Chondrocyte (in vitro differentiated cells): ENCODE measurements at regions not wholly inside any gene's neighbourhood (a gene's known extent, or its start where the extent isn't known, plus 50 kb on each side); places are given as distances from the start of the nearest gene placed in this dataset.

Experiments used
- DNase-seq: peaks from one replicate; pipeline ENCODE4 v3.0.0; 2021; ENCODE audit warnings: mixed read lengths, low spot score
- H3K27ac Mint-ChIP-seq: one replicate; pipeline ENCODE4 v1.8.0; 2021; ENCODE audit warnings: mild to moderate bottlenecking, moderate library complexity, mixed read lengths; ENCODE audit not compliant: unreplicated experiment
- H3K27me3 Mint-ChIP-seq: 2 replicates; pipeline ENCODE4 v1.8.0; 2021; ENCODE audit warnings: low read depth, mixed read lengths
- H3K36me3 Mint-ChIP-seq: 2 replicates; pipeline ENCODE4 v1.8.0; 2021; ENCODE audit warnings: low read depth, mixed read lengths
- H3K4me1 Mint-ChIP-seq: 2 replicates; pipeline ENCODE4 v1.8.0; 2021; ENCODE audit warnings: low read depth, mild to moderate bottlenecking, mixed read lengths
- H3K4me3 Mint-ChIP-seq: one replicate; pipeline ENCODE4 v1.8.0; 2021; ENCODE audit warnings: mild to moderate bottlenecking, moderate library complexity, mixed read lengths; ENCODE audit not compliant: unreplicated experiment
- H3K9me3 Mint-ChIP-seq: 2 replicates; pipeline ENCODE4 v1.8.0; 2021; ENCODE audit warnings: low read depth, mixed read lengths
- CTCF ChIP-seq: fragments of 200-600 bp; sonication (generic); IDR thresholded peaks from 2 replicates; pipeline ENCODE4 v1.5.0; 2021; ENCODE audit warnings: antibody characterized with exemption, mild to moderate bottlenecking, moderate library complexity

DNA sequence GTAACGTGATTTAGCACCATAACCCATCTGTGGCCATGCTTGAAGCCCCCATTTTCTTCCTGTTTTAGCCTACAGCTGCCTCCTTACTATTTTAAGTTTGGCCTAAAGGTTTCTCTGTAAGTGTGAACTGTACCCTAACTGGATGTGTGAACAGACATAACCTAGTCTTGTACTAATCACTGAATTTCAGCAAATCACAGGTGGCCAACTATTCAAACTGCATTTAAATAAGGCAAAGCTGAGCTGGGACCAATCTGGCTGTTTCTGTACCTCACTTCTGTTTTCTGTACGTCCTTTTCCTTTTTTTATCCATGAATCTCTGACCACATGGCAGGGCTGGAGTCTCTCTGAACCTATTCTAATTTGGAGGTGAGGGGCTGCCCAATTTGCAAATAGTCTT is 452.7 kb upstream of the HS6ST1 start:
- DNase-seq: no peak
- Mint-ChIP-seq H3K36me3 (no peaks in the 10 kb centered on the region), H3K4me1 (no peaks in the 10 kb centered on the region), H3K4me3 (no peak overlapping the region), H3K27me3 (peaks cover 11% of the 10 kb centered on the region), H3K27ac (no peak overlapping the region), H3K9me3 (no peaks in the 10 kb centered on the region)
- TF ChIP-seq CTCF: no peak

GRCh38 chr2:128772671-128773070 is 454.0 kb upstream of the HS6ST1 start:
- Mint-ChIP-seq H3K27me3 (peaks cover 18% of the 10 kb centered on the region), H3K4me1 (no peaks in the 10 kb centered on the region), H3K9me3 (no peaks in the 10 kb centered on the region), H3K36me3 (no peaks in the 10 kb centered on the region), H3K27ac (no peak overlapping the region), H3K4me3 (no peak overlapping the region)
- no peak for DNase-seq
- no peak for TF ChIP-seq CTCF

DNA sequence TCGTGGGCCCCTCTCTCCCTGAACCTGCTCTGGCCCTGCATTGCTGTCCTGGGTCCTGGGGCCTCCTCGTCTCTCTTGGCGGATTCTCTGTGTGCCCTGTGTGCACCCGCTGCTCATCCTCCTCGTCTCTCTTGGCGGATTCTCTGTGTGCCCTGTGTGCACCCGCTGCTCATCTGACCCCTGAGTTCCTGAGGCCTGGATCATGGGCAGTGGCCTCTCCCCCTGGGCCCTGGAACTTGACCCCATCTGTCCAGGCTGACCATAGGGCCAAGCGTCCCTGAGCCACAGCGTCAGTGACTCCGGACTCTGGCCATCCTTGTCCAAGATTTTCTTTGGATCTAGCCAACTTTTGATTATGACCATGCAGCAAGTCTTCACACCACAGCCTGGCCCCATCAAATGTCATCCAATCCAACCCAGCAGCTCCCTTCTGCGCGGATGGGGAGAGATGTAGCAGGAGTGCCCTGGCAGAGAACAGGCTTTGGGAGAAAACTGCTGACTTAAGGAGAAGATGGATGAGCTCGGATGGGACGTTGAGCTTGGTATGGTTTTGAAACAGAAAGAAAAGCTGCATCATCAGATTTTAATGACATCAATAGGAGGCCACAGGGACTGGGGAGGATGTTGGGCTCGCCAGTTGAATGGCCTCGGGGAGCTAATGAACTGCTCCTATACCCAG is 455.1 kb upstream of the HS6ST1 start:
- H3K4me1 Mint-ChIP-seq: no peaks in the 10 kb centered on the region
- DNase-seq: peak; percentile 53
- TF ChIP-seq CTCF: no peak
- no peak overlapping the region for H3K27ac Mint-ChIP-seq
- no peaks in the 10 kb centered on the region for H3K9me3 Mint-ChIP-seq
- peaks cover 22% of the 10 kb centered on the region for H3K27me3 Mint-ChIP-seq
- H3K4me3 Mint-ChIP-seq: no peak overlapping the region
- H3K36me3 Mint-ChIP-seq: no peaks in the 10 kb centered on the region

- no peak overlapping the region for H3K27ac Mint-ChIP-seq
- peak; percentile 64 for DNase-seq
- no peaks in the 10 kb centered on the region for H3K9me3 Mint-ChIP-seq
- no peaks in the 10 kb centered on the region for H3K4me1 Mint-ChIP-seq
- no peak for TF ChIP-seq CTCF
- no peak overlapping the region for H3K4me3 Mint-ChIP-seq
- H3K36me3 Mint-ChIP-seq: no peaks in the 10 kb centered on the region
- H3K27me3 Mint-ChIP-seq: peaks cover 22% of the 10 kb centered on the region
Measured at GRCh38 chr2:128774320-128775216, 455.9 kb upstream of the HS6ST1 start.

DNA sequence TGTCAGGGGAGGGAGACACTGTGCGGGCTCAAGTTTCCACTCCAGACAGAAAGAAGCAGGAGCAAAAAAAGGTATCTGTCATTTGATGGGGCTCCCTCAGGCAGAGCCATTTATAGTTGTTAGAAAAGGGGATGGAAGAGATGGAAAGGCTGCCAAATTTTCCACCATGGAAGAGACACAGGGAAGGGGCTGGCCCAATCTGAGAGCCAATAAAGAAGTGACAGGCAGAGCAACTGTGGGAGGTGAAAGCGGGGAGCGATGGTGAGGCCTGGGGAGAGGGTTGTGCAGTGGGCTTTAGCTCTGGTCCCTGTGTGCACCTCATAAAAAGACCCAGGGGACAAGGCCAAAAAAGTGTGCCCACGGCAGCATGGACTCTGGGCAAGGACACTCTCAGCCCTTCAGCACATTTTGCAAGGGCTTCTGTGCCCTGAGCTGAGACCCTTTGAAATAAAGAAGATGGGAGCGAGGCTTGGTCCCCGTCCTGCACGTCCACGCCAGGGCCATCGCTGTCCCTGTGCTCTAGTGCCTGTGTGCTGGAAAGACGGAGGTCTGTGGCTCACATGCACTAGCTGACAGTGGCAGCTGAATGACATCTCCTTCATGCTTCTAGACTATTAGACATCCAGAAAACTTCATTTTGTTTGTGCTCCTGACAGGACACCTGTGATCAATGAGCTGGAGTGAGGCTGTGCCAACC is 456.7 kb upstream of the HS6ST1 start:
- no peak for TF ChIP-seq CTCF
- H3K27ac Mint-ChIP-seq: no peak overlapping the region
- H3K4me3 Mint-ChIP-seq: no peak overlapping the region
- peak; percentile 41 for DNase-seq
- peaks cover 17% of the 10 kb centered on the region for H3K27me3 Mint-ChIP-seq
- H3K36me3 Mint-ChIP-seq: no peaks in the 10 kb centered on the region
- no peaks in the 10 kb centered on the region for H3K4me1 Mint-ChIP-seq
- no peaks in the 10 kb centered on the region for H3K9me3 Mint-ChIP-seq
